ENCODE measurements at regions not wholly inside any gene's neighbourhood (a gene's known extent, or its start where the extent isn't known, plus 50 kb on each side); places are given as distances from the start of the nearest gene placed in this dataset.

DNA sequence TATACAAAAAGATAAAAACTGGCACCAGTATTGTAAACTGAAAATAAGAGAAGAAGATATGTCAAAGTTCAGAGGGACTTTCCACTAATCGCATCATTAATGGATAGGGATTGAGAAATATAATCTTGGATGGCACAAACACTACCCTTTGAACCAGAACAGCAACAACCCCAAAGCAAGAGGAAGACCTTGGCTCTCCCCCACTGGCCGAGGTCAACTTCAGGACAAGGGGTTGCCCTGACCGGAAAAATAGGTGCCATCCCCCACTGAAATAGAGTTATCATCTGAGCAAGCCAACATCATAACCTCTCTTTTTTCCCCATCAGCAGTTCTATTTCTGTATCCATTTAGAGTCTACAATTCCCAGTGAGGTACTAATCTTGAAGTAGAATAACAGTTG lies 72.4 kb upstream of the PCED1B start:
- TF ChIP-seq FIP1L1 (IDR thresholded peaks at IDR 0.05; ENCODE audit: low read depth, low read length, poor library complexity, severe bottlenecking), result no peak
- no peak for TF ChIP-seq POLR2G (IDR thresholded peaks at IDR 0.05; ENCODE audit: low read depth, low read length)
- no peak for TF ChIP-seq RFX5 (IDR thresholded peaks at IDR 0.05; ENCODE audit: low read depth, low read length)
- no peak for TF ChIP-seq CSDE1 (IDR thresholded peaks at IDR 0.05)
- TF ChIP-seq POLR2AphosphoS5 (IDR thresholded peaks at IDR 0.05; ENCODE audit: control insufficient read depth, insufficient read depth, low read depth, low read length), result no peak
- TF ChIP-seq JUN (IDR thresholded peaks at IDR 0.05; ENCODE audit: borderline replicate concordance, low read depth, low read length), result no peak
- no peak for TF ChIP-seq JUN (CRISPR knock-in tag; IDR thresholded peaks at IDR 0.05; ENCODE audit: borderline replicate concordance)
- TF ChIP-seq ZSCAN29 (IDR thresholded peaks at IDR 0.05), result no peak
- TF ChIP-seq CTCF (IDR thresholded peaks at IDR 0.05 in 2 of 3, conservative IDR thresholded peaks at IDR 0.05 in 1 of 3; ENCODE audit: insufficient read depth in 2 of 3, low read depth in 1 of 3, low read length in 3 of 3), result no peak
- no peak for TF ChIP-seq TARDBP (IDR thresholded peaks at IDR 0.05)
- no peak for TF ChIP-seq CBFB (CRISPR knock-in tag; IDR thresholded peaks at IDR 0.05)
- no peak for TF ChIP-seq EZH2 (IDR thresholded peaks at IDR 0.05; ENCODE audit: borderline replicate concordance, low read depth, low read length)
- TF ChIP-seq, protein P1, sequence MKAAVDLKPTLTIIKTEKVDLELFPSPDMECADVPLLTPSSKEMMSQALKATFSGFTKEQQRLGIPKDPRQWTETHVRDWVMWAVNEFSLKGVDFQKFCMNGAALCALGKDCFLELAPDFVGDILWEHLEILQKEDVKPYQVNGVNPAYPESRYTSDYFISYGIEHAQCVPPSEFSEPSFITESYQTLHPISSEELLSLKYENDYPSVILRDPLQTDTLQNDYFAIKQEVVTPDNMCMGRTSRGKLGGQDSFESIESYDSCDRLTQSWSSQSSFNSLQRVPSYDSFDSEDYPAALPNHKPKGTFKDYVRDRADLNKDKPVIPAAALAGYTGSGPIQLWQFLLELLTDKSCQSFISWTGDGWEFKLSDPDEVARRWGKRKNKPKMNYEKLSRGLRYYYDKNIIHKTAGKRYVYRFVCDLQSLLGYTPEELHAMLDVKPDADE (conservative IDR thresholded peaks at IDR 0.05; ENCODE audit: control insufficient read depth, low read depth, low read length), result no peak

All from K562 (cell line).